A673 (cell line): ENCODE measurements at regions not wholly inside any gene's neighbourhood (a gene's known extent, or its start where the extent isn't known, plus 50 kb on each side); places are given as distances from the start of the nearest gene placed in this dataset.

Experiments used
- CTCF ChIP-seq: fragments of 300-800, 200-600 bp; sonication (generic); conservative IDR thresholded peaks from 2 replicates; pipeline ENCODE4 v1.5.1; 2017; ENCODE audit warnings: low read depth, mild to moderate bottlenecking, antibody characterized with exemption, low read length, moderate library complexity, mixed read lengths
- EZH2 ChIP-seq: fragments of 200-600 bp; sonication (generic); IDR thresholded peaks from 2 replicates; pipeline ENCODE4 v1.6.1; 2017; ENCODE audit warnings: borderline replicate concordance, low read depth, mild to moderate bottlenecking, mixed read lengths, antibody characterized with exemption, low read length; ENCODE audit not compliant: poor library complexity, severe bottlenecking

GRCh38 chr20:50378170-50379000, 131.8 kb upstream of the PTPN1 start:
- TF ChIP-seq CTCF (no peak), EZH2 (no peak)
